NCI-H2227 (cell line): ENCODE measurements at regions not wholly inside any gene's neighbourhood (a gene's known extent, or its start where the extent isn't known, plus 50 kb on each side); places are given as distances from the start of the nearest gene placed in this dataset.
"Not testable (repeated sequence)": the region's sequence is repeated elsewhere in the genome, so short reads cannot be mapped to it uniquely, and the experiment has no call there.

ENCODE experiments used
- DNase-seq: peaks from one replicate; lab custom pipeline; 2025; ENCODE audit not compliant: unreplicated experiment; lab: John Stamatoyannopoulos, UW

DNA sequence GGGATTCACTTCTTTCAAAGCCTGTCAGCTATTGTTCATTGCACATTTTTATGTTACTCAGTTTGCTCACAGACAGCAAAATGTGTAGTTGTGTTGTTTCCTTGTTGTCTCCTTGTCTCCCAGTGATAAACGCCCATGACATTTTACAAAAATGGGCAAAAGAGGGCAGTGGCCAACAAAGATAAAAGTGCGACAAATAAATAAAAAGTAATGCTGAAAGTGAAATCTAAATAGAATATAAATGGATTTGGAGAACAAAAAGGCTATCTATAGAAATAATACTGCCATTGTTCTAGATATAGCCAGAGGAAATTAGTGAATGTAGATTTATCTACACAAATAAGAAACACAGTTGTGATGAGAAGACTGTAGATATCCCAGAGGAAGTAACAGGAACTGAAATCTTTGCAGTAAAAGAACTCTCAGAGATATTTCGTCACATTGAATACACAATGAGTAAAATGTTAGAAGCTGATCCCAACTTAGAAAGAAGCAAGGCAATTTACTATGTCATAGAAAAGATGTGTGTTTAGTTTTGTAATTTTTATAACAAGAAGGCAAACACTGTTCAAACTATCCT is 1186.2 kb upstream of the FAM98A start:
- DNase-seq, result no peak

DNA sequence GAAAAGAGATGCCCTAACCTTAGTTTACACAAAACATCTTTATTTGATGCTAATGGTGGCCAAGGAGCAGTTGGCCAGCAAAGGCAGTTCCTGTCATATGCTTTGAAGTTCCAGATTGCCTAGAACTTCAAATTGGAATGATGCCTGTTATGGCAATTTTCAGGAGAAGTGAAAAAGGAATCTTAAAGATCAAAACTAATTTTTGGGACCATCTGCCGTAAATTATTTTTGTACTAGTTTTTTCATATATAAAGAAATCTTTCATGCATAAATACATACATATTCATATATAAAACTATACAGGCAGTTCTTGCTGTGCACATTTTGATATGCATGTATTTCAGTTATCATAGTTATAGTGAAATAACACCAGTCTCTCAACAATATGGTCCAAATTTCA is 1185.6 kb upstream of the FAM98A start:
- no peak for DNase-seq

DNA sequence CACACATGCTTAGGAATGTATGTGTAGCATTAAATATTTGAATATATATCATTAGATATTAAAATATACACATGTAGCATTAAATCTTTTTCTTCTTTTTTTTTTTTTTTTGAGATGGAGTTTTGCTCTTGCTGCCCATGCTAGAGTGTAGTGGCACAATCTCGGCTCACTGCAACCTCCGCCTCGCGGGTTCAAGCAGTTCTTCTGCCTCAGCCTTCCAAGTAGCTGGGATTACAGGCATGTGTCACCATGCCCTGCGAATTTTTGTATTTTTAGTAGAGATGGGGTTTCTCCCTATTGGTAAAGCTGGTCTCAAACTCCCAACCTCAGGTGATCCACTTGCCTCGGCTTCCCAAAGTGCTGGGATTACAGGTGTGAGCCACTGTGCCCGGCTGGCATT is 1151.6 kb upstream of the FAM98A start:
- DNase-seq, result not testable (repeated sequence)

DNA sequence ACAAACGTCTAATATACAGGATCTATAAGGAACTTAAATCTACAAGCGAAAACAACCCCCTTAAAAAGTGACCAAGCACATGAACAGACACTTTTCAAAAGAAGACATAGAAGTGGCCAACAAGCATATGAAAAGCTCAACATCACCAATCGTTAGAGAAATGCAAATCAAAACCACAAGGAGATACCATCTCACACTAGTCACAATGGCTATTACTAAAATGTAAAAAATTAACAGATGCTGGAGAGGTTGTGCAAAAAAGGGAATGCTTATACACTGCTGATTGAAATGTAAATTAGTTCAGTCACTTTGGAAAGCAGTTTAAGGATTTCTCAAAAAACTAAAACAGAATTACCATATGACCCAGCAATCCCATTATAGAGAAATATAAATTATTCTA is 1148.5 kb upstream of the FAM98A start:
- DNase-seq, result no peak

DNA sequence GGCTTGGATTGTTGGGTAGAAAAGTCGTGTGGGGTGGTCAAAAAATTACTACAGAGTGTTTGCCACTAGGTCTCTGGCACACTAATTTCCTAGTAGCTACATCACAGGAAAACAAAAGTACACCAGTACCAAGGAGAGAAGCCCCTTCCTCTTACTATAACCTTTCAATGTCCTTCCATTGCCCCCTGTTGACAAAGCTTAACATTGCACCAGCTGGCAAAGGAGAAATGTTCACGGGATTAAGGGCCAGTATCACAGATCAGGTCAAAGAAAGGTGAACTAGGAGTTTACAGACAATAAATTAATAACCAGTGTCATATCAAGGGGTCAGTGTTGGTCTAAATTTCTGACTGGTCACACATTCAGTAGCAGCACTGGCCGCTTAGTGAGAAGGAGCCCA is 1139.6 kb upstream of the FAM98A start:
- no peak for DNase-seq

DNA sequence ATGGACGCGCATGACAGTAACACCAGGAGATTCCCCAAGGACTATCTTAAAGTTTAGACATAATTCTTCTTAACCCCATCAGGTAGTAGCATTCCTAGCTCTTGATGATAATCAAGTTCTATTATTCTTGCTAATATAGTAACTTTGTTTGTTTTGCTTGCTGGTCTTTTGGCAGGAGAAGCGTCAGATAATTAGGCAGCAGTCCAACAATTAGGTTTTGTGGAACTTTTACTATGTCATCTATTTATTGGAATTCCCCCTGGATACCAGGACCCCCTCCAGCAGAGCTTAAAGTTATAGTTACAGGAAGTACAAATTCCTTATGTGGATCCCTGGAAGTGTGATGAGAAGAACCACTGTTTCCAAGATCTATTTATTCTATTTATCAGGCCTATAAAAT is 1138.0 kb upstream of the FAM98A start:
- no peak for DNase-seq

DNA sequence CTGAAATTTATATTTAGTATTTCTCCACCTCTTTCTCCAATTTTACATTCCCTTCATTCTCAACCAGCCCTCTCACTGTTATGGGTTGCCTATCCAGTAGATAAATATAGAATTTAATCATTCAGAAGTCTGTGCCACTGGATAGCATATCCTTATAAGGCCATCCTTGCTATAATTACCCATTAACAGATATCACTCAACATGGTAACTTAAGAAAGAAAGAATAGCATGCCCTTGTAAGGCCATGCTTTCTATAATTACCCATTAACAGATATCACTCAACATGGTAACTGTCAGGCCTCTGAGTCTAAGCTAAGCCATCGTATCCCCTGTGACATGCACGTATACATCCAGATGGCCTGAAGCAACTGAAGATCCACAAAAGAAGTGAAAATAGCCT is 1137.4 kb upstream of the FAM98A start:
- no peak for DNase-seq

DNA sequence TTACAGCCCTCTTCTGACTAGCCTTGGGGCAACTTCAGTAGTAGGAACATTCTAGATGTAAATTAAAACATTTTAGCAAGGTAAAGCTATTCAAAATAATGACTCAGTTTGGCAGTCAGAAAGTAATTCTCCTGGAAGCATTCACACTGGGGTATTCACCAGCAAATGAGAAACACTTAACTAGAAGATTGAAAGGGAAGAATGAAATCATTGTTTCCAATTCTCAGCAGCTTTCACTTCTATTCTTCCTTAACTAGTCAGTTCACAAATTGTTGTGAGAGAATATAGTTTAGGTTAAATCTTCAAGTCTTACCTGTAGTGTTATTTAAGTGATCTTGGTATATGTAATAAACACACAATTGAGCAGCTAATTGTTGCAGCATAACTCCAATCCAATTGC is 1135.6 kb upstream of the FAM98A start:
- DNase-seq, result no peak

DNA sequence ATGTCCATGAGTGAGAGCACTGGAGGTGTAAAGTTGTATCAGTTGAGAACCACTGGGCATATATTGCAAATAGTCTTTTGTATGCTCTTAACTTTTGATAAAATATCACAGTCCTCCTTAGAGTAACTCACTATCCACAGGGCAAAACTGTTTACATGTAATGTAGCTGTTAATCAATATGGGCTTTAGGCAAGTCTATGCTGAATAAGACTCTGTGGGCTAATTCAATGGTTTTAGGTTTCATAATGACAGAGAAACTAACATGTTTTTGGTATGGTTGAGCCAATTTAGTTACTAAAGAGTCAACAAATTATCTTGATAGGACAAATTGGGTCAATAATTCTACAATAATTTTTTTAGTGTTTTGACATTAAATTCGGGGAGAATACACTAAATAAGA is 1134.9 kb upstream of the FAM98A start:
- no peak for DNase-seq

DNA sequence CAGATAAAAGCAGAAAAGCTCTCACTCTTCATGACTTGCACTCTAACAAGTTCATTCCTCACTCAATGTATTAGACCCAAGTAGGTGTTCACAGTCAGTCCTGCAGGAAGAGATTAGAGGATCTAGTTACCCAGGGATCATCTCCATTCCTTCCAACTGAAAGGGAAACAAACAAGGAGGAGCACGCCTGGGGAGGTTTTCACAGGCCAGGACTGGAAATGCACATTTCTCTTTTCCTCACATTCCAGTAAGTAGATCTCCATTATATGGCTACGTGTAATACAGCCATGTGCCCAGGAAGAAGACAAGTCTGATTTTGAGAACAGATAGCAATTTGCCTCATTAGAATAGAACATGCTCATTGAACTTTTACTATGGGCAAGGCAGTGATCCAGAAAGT is 1132.2 kb upstream of the FAM98A start:
- DNase-seq, result no peak

DNA sequence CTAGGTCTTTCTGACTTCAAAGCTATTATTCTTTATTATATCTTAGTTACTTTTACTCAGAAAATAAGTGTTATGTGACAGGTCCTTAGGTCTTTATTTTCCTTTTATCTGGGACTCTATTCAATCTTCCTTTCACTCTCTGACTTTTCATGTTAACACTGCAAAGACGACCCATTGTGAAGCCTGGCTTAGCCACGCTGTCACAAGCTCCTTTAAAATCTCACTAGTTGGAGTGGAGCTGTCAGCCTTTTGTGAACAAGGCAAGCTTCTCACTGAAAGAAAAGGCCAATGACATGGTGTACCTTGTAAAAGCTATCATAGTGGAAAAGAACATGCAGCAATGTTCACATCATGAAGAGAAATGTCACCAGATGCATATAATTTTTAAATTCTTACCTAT is 1130.7 kb upstream of the FAM98A start:
- DNase-seq, result no peak

DNA sequence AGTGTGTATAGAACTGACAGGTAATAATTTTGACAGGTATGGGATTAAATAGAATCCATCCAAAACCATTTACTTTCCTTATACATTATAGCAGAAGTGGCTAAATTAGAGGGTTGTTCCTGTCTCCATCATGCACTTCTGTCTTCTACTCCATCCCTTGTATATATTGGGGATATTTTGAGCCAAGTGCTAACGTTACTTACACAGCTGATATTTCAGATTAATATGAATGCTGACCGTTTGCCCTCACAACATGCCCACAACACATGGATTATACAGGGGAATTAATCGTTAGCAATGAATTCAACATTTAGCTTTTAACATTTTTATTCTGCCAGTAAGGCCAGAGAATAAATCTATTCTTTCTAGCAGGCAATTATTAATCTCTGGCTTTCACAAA is 1125.0 kb upstream of the FAM98A start:
- no peak for DNase-seq

DNA sequence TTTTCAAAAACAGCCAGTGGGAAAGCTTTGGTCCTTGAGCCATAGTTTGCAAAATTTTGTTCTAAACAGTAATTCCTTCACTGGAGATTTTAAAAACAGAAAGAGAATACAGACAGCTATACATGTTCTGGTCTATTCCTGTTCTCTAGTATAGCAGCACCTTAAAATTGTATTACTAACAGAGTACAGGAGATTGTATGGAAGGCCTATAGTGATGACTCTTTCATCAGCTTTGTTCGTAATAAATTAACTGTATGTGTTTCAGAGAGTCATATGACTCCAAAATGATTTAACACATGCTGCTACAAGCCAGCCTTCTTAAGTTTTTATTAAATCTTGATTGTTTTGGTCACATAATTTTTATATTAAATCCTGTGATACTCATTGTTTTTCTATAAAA is 1124.6 kb upstream of the FAM98A start:
- no peak for DNase-seq

DNA sequence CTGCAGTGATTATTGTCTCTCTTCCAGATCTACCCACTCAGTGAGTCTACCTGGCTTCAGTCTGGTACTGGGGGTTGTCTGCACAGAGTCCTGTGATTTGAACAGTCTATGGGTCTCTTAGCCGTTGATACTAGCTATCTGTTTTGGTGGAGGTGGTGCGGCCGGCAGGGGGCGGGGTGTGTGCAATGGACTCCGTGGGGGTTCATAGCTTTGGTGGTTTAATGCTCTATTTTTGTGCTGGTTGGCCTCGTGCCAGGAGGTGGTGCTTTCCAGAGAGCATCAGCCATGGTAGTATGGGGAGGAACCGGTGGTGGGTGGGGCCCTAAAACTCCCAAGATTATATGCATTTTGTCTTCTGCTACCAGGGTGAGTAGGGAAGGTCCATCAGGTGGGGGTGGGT is 1120.1 kb upstream of the FAM98A start:
- no peak for DNase-seq

DNA sequence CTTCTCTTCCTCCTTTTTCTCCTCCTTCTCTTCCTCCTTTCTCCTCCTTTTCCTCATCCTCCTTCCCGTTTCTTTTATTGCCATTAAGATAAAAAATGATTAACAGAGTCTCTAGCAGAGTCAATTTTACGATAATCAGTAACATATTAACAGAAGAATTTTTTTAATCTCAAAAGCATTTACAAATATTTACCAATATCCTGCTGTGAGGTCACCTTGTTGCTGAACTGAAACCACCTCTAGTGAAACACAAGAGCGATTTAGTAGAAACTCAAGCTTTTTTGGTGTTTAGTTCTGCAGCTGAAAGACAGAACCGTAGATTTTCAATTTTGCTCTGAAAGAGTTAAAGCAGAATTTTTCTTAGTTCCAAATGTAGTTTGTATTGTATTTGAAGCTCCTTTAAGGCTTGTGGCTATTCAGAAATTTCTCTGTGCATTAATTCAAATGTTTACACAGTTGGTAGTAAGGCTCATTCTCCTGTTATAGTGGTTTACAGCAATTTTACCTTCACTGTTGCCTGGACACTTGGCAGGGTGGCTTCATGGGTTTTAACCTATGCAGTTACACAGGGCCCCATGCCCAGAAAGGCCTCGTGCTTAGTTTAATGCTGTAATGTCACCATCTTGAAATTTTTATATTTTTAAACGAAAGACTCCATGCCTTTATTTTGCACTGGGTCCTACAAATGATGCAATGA is 1106.6 kb upstream of the FAM98A start:
- DNase-seq, result no peak

DNA sequence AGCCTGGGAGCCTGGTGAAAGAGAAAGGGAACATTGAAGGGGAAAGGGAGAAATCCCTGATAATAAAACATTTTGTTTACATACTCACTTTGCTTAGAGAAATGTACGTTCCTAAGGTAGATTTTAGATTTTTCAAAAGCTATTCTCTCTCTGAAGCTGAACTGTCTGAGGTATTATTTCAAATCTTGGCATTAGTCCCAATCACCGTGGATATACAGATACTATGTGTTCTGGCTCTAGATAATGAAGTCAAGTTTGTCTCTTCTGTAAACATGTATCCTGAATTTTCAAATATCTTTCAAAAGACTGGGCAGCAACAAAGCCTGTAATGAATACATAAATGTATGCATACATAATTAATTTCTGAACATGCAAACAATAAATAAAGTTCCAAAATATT is 1104.2 kb upstream of the FAM98A start:
- DNase-seq, result no peak

DNA sequence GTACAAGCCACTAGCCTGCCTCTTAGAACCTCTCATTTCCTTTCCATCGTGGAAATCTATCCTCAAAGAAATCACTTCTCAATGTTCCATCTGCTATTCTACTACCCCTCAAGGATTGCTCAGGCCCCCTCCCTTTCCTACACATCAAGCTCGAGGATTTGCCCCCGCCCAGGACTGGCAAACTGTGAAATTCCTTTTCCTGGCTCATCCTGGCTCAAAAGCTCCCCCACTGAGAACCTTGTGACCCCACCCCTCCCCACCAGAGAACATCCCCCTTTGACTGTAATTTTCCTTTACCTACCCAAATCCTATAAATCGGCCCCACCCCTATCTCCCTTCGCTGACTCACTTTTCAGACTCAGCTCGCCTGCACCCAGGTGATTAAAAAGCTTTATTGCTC is 1103.3 kb upstream of the FAM98A start:
- DNase-seq, result not testable (repeated sequence)

DNA sequence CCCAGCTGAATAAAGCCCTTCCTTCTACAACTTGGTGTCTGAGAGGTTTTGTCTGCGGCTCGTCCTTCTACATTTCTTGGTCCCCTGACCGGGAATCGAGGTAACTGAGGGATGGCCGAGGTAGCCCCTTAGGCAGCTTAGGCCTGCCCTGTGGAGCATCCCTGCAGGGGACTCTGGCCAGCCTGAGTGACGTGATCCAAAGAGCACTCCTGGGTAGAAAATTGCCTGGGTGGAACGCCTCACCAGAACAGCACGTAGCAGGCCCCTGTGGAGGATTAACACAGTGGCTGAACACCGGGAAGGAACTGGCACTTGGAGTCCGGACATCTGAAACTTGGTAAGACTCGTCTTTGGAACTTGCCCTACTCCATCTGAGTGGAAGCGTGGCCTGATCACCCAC is 1078.5 kb upstream of the FAM98A start:
- not testable (repeated sequence) for DNase-seq

DNA sequence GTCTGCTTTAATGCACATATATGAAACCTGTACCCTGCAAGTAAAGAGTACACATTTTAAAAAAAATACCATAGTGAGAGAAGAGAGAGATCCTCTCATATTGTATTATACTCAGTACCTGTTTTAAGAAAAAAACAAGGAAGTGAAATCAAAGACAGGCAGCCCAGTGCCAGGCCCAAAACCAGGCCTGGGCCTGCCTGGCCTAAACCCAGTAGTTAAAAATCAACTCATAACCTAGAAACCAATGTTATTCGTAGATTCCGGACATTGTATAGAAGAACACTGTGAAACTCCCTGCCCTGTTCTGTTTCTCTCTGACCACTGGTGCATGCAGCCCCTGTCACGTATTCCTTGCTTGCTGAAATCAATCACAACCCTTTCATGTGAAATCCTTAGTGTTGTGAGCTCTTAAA is 1078.0 kb upstream of the FAM98A start:
- DNase-seq, result not testable (repeated sequence)

DNA sequence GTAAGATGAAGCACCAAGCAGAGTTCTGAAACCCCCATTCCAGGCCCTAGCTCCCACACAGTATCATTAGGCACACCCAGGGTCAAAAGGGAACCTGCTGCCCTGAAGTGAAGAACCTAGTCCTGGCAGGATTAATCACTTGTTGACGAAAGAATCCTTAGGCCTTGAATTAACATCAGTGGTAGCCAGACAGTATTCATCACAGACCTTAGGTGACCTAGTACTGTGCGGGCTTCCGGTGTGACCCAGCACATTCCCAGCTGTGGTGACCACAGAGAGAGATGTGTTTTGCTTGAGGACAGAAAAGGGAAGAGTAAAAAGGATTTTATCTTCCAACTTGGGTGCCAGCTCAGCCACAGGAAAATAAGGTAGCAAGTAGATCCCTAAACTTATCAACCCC is 1071.4 kb upstream of the FAM98A start:
- no peak for DNase-seq

DNA sequence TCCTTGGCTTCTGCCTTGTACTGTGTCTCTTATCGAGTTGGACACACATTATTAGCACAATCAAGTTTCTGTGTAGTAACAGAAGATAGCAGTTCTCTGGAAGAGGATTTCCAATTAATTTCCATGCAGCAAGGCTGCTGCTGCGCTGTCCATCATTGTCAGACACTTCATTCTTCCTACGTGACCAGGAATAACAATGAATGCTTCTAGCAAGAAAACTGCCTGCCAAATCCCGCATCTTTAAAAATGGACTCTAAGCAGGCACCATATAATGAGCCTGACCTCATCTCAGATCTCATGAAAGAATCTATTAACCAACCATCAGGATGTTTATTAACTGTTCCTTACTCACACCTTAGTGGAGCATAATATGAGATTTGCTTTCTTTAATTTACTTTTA is 1067.7 kb upstream of the FAM98A start:
- DNase-seq, result no peak

DNA sequence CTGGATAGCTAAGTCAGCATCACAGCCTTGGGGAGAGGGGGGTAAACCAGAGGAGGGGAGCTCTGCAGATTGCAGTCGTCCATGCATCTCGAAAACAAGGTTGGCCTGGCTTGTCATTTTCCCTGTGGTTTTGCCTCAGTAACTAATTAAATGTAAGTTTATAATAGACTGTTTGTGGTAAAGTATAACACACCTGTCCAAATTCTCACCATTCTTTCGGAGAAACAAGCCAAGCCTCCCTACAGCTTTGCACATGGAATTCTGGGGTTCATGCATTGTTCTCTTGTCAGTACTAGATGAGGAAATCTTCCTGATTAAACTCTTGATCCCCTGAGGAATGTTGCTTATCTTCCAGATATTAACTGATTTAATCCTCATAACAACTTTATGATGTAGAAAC is 1065.2 kb upstream of the FAM98A start:
- no peak for DNase-seq

DNA sequence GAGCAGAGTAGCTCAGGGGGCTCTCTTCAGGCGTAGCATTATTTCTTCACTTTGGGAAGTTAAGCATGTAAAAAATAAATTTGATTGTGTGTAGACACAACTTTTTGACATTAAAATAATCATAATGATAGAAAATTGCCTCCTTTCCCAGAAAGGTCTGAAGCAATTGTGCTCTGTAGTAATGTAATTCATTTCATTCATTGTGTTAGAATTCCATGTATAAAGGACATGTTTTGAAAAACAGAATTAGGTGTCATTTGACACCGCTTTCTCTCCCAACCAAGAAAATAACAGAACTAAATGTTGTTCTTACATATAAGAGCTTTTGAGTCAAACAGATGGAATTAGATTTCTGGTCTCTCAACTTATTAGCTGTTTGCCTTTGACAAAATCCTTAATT is 1064.2 kb upstream of the FAM98A start:
- no peak for DNase-seq
